ENCODE measurements at regions not wholly inside any gene's neighbourhood (a gene's known extent, or its start where the extent isn't known, plus 50 kb on each side); places are given as distances from the start of the nearest gene placed in this dataset.

- TF ChIP-seq, protein P1, sequence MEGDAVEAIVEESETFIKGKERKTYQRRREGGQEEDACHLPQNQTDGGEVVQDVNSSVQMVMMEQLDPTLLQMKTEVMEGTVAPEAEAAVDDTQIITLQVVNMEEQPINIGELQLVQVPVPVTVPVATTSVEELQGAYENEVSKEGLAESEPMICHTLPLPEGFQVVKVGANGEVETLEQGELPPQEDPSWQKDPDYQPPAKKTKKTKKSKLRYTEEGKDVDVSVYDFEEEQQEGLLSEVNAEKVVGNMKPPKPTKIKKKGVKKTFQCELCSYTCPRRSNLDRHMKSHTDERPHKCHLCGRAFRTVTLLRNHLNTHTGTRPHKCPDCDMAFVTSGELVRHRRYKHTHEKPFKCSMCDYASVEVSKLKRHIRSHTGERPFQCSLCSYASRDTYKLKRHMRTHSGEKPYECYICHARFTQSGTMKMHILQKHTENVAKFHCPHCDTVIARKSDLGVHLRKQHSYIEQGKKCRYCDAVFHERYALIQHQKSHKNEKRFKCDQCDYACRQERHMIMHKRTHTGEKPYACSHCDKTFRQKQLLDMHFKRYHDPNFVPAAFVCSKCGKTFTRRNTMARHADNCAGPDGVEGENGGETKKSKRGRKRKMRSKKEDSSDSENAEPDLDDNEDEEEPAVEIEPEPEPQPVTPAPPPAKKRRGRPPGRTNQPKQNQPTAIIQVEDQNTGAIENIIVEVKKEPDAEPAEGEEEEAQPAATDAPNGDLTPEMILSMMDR (conservative IDR thresholded peaks at IDR 0.05) = no peak
- no peak overlapping the region for H3K27ac ChIP-seq
These were observed 261.1 kb upstream of the SNX7 start for GRCh38 chr1:98400446-98400845.

DNA sequence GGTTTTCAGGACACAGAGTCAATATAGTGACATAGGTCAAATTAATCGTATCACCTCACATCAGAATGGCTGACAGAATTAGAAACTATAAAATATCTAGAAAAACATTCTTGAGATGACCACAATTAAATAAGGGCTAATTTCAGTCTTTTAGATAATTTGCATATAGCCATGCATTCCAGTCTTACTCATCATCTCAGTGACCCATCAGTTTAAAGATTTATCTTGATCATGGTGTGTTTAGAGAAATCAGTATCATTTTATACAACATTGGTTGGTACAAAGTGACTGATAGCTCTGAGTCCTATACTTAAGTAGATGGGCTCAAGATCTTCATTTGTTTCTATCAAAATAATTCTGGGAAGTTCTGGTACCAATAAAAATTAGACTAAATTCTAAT lies 262.3 kb upstream of the SNX7 start:
- no peak overlapping the region for H3K27ac ChIP-seq
- TF ChIP-seq, protein P1 (conservative IDR thresholded peaks at IDR 0.05) = no peak

DNA sequence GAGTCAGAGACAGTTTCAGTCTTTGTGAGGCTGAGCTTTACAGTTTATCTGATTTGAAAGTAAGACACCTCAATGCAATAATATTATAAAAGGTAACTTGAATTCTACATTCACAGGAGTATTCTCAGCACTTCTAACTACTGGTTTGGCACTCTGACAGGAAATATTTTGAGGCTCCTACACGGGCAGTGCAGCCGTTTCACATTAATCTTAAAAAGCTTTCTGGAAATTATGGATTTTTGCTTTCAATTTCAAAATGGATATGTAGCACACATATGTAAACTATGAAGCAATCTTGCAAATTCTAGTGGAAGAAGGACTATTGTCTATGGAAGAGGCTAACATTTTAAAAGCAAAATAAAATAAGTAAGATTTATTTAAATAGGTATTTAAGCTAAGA lies 262.9 kb upstream of the SNX7 start:
- no peak overlapping the region for H3K27ac ChIP-seq
- TF ChIP-seq, protein P1 (conservative IDR thresholded peaks at IDR 0.05) = no peak

- no peak overlapping the region for H3K27ac ChIP-seq
These were observed 263.4 kb upstream of the SNX7 start for GRCh38 chr1:98398092-98398491.

DNA sequence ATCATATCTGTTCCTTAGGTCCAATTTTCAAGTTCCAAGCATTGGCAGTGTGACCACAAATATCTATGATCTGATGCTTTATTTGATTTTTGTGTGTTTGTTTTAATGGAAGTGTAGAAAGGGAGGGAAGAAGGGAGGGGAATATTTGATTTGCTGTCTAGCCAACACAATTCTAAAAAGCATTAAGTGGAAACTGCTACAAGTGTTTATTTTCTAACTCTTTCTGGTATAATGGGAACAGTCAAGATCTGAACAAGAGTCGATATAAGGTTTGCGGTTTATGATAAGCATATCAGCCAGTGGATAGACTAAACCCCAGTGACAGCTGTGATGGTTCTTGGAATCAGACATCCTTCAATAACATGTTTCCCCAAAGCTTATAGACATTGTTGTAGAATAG lies 267.8 kb upstream of the SNX7 start:
- TF ChIP-seq, protein P1 (conservative IDR thresholded peaks at IDR 0.05) = no peak
- no peak overlapping the region for H3K27ac ChIP-seq

More at GRCh38 chr1:98398092-98398491, 263.4 kb upstream of the SNX7 start:
- TF ChIP-seq, protein P1 (conservative IDR thresholded peaks at IDR 0.05) = no peak

DNA sequence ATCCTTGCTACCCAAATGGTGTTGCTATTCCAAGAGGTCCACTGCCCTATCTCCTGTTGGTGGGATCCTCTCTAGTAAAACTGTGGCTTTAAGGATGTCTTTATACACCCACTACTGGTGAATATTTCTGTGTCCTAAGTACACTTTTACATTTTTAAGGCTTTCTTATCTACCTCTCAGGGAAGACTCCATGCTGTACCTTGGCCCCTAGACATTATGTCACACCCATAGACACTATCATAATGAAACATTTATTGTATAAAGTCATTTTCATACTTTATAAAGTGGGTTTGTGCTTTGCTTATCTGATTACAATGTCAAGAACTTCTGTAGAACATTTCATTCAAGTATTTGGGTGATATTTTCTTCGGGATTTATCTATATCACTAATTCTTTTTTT lies 270.3 kb upstream of the SNX7 start:
- H3K27ac ChIP-seq = no peak overlapping the region
- TF ChIP-seq, protein P1 (conservative IDR thresholded peaks at IDR 0.05) = no peak

- TF ChIP-seq, protein P1 (conservative IDR thresholded peaks at IDR 0.05) = no peak
- H3K27ac ChIP-seq = no peak overlapping the region
These were observed 271.7 kb upstream of the SNX7 start for GRCh38 chr1:98389809-98390208.

DNA sequence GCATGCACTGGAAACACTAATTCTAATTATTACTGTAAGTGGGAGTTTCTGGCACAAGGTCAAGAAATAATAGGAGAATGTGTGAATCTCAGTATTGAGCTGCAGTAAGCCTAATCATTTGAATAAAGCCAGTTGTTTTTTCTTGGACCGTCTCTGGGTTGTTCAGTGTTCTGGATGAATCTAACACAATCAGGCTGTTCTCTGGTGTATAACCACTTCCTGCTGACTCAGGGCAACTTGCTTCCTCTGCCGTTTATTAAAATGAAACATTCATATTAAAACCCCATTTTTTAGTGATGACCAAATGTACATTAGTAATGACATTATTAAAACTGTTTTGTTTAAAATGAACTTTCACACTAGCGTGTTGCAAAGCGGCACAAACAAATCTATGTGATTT lies 273.1 kb upstream of the SNX7 start:
- TF ChIP-seq, protein P1 (conservative IDR thresholded peaks at IDR 0.05) = no peak
- no peak overlapping the region for H3K27ac ChIP-seq

Measured in VCaP (cell line).